Kidney (tissue), 13 donors: ENCODE measurements at regions not wholly inside any gene's neighbourhood (a gene's known extent, or its start where the extent isn't known, plus 50 kb on each side); places are given as distances from the start of the nearest gene placed in this dataset.

Experiments used
- DNase-seq, 5 donors: peaks; one replicate each; pipeline ENCODE4 v3.0.0-alpha.2; 2013 to 2020
- FAIRE-seq: peaks from 2 replicates; lab custom pipeline; 2012; peaks lifted over from hg19 to GRCh38; lab: Jason Lieb, UNC
- H3K27ac ChIP-seq, 2 donors: one replicate each; pipeline ENCODE4 v1.7.0; 2013; ENCODE audit warnings: low read depth in 2 of 2, low read length in 2 of 2, inconsistent platforms in 1 of 2
- H3K27me3 ChIP-seq: one replicate; pipeline ENCODE4 v1.7.1; 2013; ENCODE audit warnings: low read length, inconsistent platforms; ENCODE audit not compliant: control insufficient read depth, insufficient read depth
- H3K36me3 ChIP-seq, 3 donors: one replicate each; pipeline versions ENCODE4 v1.7.0 to v1.7.1; 2013; ENCODE audit warnings: low read length in 3 of 3, control low read depth in 1 of 3, inconsistent platforms in 1 of 3; ENCODE audit not compliant: insufficient read depth in 3 of 3, control insufficient read depth in 2 of 3
- H3K4me1 ChIP-seq, 3 donors: one replicate each; pipeline versions ENCODE4 v1.7.0 to v1.7.1; 2013; ENCODE audit warnings: low read length in 3 of 3, inconsistent platforms in 1 of 3, low read depth in 1 of 3; ENCODE audit not compliant: control insufficient read depth in 2 of 3, insufficient read depth in 2 of 3
- H3K4me3 ChIP-seq, 3 donors: one replicate each; pipeline versions ENCODE4 v1.7.0 to v1.8.1; 2013; ENCODE audit warnings: low read length in 3 of 3, control low read depth in 1 of 3, inconsistent platforms in 1 of 3
- H3K9ac ChIP-seq, 3 donors: one replicate each; pipeline versions ENCODE4 v1.7.0 to v1.7.1; 2013; ENCODE audit warnings: low read length in 3 of 3, control low read depth in 1 of 3, inconsistent platforms in 1 of 3
- H3K9me3 ChIP-seq, 3 donors: one replicate each; pipeline versions ENCODE4 v1.7.0 to v1.7.1; 2013; ENCODE audit warnings: low read length in 3 of 3, control low read depth in 1 of 3, inconsistent platforms in 1 of 3; ENCODE audit not compliant: control insufficient read depth in 2 of 3, insufficient read depth in 1 of 3
- CTCF ChIP-seq: IDR thresholded peaks from 3 replicates; pipeline ENCODE4 v1.5.1; 2012; ENCODE audit warnings: mild to moderate bottlenecking, moderate library complexity, borderline replicate concordance; ENCODE audit not compliant: insufficient read depth; ENCODE audit errors: extremely low read depth
- intact Hi-C: fragments of 100-400 bp; cut with DNase I; formaldehyde crosslinking; loops from one replicate; pipeline ENCODE4 v1.11.1; 2022
- donor health status: control.
- donor health status: control.
- donor health status: control.
- donor health status: control.
- donor health status: control.
- donor health status: DM: yes; HTN: yes; CAD: no.
- donor health status: Normal renal cell carcinoma (clear cell type).

- Histone ChIP-seq H3K4me1 (peaks cover 0 to 2% (median 0%) of the 10 kb centered on the region in 3 donors), H3K36me3 (no peaks in the 10 kb centered on the region), H3K27me3 (no peaks in the 10 kb centered on the region), H3K27ac (no peak overlapping the region), H3K4me3 (no peak overlapping the region), H3K9me3 (no peaks in the 10 kb centered on the region), H3K9ac (no peak overlapping the region)
- DNase-seq, result no peak
- no peak for FAIRE-seq
- intact Hi-C loops, result no loop called here
- no peak for TF ChIP-seq CTCF
Measured at GRCh38 chr6:40252531-40253258, 318.4 kb upstream of the MOCS1 start.

DNA sequence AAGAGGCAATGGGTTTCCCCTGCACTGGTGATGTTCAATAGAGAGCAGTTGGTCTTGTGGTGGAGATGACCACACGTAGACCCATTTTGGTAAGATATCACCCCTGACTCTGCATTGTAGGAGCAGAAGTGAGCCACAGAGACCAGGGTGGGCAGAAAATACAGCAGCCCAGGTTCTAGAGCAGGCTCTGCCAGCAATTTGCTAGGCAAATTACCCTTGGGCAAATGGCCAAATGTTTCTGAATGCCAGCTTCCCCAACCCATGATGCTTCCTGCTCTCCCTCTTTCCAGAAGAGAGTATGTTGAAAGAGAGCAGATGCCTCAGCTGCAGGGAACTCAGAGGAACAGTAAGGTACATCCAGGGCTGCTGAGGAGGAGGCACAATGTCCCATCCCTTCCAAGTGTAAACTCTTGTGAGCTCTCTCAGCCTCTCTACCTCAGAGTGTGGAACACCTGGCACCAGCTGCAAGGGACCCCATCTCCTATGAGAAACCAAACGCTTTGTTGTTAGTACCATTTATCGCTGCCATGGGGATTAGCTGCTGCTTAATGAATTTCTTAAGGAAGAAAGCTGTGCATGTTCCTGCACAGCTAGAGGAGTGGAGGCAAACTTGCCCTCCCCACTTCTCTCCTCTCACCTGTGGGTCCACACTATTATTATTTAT lies 317.5 kb upstream of the MOCS1 start:
- H3K9me3 ChIP-seq, result no peaks in the 10 kb centered on the region
- FAIRE-seq (no peak), DNase-seq (peak in 2 of 5 donors; percentile 36 to 50)
- H3K27ac ChIP-seq, result no peak overlapping the region
- H3K27me3 ChIP-seq, result no peaks in the 10 kb centered on the region
- H3K4me3 ChIP-seq, result no peak overlapping the region
- no peak overlapping the region for H3K9ac ChIP-seq
- intact Hi-C loops, result no loop called here
- peaks cover 0 to 2% (median 0%) of the 10 kb centered on the region in 3 donors for H3K4me1 ChIP-seq
- H3K36me3 ChIP-seq, result no peaks in the 10 kb centered on the region
- no peak for TF ChIP-seq CTCF

- H3K4me3 ChIP-seq, result no peak overlapping the region
- intact Hi-C loops, result no loop called here
- no peaks in the 10 kb centered on the region for H3K27me3 ChIP-seq
- FAIRE-seq, result no peak
- H3K9me3 ChIP-seq, result no peaks in the 10 kb centered on the region
- no peak overlapping the region for H3K27ac ChIP-seq
- no peaks in the 10 kb centered on the region for H3K4me1 ChIP-seq
- DNase-seq, result no peak
- no peaks in the 10 kb centered on the region for H3K36me3 ChIP-seq
- no peak overlapping the region for H3K9ac ChIP-seq
- TF ChIP-seq CTCF, result no peak
Measured at GRCh38 chr6:40249935-40250334, 315.7 kb upstream of the MOCS1 start.
